Chondrocyte (in vitro differentiated cells): ENCODE measurements at regions not wholly inside any gene's neighbourhood (a gene's known extent, or its start where the extent isn't known, plus 50 kb on each side); places are given as distances from the start of the nearest gene placed in this dataset.

ENCODE experiments used
- DNase-seq: peaks from one replicate; pipeline ENCODE4 v3.0.0; 2021; ENCODE audit warnings: mixed read lengths, low spot score
- H3K27ac Mint-ChIP-seq: one replicate; pipeline ENCODE4 v1.8.0; 2021; ENCODE audit warnings: mild to moderate bottlenecking, moderate library complexity, mixed read lengths; ENCODE audit not compliant: unreplicated experiment
- H3K27me3 Mint-ChIP-seq: 2 replicates; pipeline ENCODE4 v1.8.0; 2021; ENCODE audit warnings: low read depth, mixed read lengths
- H3K36me3 Mint-ChIP-seq: 2 replicates; pipeline ENCODE4 v1.8.0; 2021; ENCODE audit warnings: low read depth, mixed read lengths
- H3K4me1 Mint-ChIP-seq: 2 replicates; pipeline ENCODE4 v1.8.0; 2021; ENCODE audit warnings: low read depth, mild to moderate bottlenecking, mixed read lengths
- H3K4me3 Mint-ChIP-seq: one replicate; pipeline ENCODE4 v1.8.0; 2021; ENCODE audit warnings: mild to moderate bottlenecking, moderate library complexity, mixed read lengths; ENCODE audit not compliant: unreplicated experiment
- H3K9me3 Mint-ChIP-seq: 2 replicates; pipeline ENCODE4 v1.8.0; 2021; ENCODE audit warnings: low read depth, mixed read lengths
- TF ChIP-seq, protein P1 (sequence below): fragments of 200-600 bp; sonication (generic); IDR thresholded peaks from 2 replicates; pipeline ENCODE4 v1.5.0; 2021; ENCODE audit warnings: antibody characterized with exemption, mild to moderate bottlenecking, moderate library complexity

- TF ChIP-seq, protein P1, sequence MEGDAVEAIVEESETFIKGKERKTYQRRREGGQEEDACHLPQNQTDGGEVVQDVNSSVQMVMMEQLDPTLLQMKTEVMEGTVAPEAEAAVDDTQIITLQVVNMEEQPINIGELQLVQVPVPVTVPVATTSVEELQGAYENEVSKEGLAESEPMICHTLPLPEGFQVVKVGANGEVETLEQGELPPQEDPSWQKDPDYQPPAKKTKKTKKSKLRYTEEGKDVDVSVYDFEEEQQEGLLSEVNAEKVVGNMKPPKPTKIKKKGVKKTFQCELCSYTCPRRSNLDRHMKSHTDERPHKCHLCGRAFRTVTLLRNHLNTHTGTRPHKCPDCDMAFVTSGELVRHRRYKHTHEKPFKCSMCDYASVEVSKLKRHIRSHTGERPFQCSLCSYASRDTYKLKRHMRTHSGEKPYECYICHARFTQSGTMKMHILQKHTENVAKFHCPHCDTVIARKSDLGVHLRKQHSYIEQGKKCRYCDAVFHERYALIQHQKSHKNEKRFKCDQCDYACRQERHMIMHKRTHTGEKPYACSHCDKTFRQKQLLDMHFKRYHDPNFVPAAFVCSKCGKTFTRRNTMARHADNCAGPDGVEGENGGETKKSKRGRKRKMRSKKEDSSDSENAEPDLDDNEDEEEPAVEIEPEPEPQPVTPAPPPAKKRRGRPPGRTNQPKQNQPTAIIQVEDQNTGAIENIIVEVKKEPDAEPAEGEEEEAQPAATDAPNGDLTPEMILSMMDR = no peak
- H3K27ac Mint-ChIP-seq = no peak overlapping the region
Measured at GRCh38 chr22:23392420-23393121, 187.5 kb downstream of the IGLL1 start.

DNA sequence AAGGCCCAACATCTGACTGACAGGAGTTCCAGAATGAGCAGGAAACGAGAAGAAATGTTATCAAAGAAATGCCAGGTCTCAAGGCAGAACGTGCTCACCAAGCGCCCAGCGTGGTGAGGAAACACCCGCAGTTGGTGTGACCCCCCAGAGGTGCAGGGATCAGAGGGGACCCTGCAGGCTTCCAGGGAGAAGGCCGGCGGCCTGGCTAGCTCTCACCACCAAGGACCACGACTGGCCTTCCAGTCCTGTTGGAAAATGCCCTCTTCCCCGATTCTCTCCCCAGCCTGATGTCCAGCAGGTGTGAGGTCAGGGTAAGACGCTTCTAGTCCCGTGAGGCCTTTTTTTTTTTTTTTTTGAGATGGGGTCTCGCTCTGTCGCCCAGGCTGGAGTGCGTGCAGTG, 189.1 kb downstream of the IGLL1 start:
- Mint-ChIP-seq H3K9me3 (no peaks in the 10 kb centered on the region), H3K27ac (no peak overlapping the region), H3K36me3 (no peaks in the 10 kb centered on the region), H3K4me1 (no peaks in the 10 kb centered on the region), H3K27me3 (no peaks in the 10 kb centered on the region), H3K4me3 (no peak overlapping the region)
- TF ChIP-seq, protein P1 = no peak
- no peak for DNase-seq

More at GRCh38 chr22:23392420-23393121, 187.5 kb downstream of the IGLL1 start:
- H3K4me3 Mint-ChIP-seq = no peak overlapping the region
- no peaks in the 10 kb centered on the region for H3K4me1 Mint-ChIP-seq
- DNase-seq = no peak
- H3K27me3 Mint-ChIP-seq = no peaks in the 10 kb centered on the region
- H3K36me3 Mint-ChIP-seq = no peaks in the 10 kb centered on the region
- H3K9me3 Mint-ChIP-seq = no peaks in the 10 kb centered on the region

DNA sequence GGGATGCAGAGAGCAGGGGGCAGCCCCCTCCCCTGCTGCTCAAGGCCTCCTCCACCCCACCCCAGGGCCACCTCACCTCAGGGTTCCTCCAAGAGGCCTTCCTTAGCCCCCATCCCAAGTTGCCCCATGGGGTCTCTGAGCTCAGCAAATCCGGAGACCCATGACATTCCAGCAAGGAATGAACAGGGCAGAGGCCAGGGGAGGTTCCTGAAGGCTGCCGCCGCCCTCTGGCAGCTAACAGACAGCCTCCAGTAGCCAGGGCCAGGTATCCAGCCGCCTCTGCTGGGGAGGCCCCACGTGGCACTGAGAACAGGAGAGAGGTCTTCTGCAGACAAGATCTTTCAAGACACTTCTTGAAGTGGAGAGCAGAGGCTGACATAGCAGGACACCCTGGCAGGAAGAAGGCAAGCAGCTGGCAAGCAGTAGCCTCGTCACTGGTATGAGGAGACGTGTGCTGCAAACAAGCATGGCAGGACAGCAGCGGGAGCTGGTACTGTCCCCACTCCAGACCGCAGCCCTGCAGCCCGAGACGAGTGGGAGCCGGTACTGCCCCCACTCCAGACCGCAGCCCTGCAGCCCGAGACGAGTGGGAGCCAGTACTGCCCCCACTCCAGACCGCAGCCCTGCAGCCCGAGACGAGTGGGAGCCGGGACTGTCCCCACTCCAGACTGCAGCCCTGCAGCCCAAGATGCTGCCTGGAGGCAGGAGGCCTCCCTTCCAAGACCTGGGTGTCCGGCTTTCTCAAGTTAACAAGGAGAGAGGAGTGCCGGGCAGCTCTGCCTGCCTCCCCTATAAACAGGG, 190.6 kb downstream of the IGLL1 start:
- no peak overlapping the region for H3K4me3 Mint-ChIP-seq
- H3K4me1 Mint-ChIP-seq = no peaks in the 10 kb centered on the region
- H3K27me3 Mint-ChIP-seq = no peaks in the 10 kb centered on the region
- TF ChIP-seq, protein P1 = no peak
- DNase-seq = no peak
- H3K9me3 Mint-ChIP-seq = no peaks in the 10 kb centered on the region
- no peaks in the 10 kb centered on the region for H3K36me3 Mint-ChIP-seq
- H3K27ac Mint-ChIP-seq = no peak overlapping the region

- TF ChIP-seq, protein P1 = no peak
- Mint-ChIP-seq H3K36me3 (no peaks in the 10 kb centered on the region), H3K27me3 (no peaks in the 10 kb centered on the region), H3K4me3 (no peak overlapping the region), H3K27ac (no peak overlapping the region), H3K9me3 (no peaks in the 10 kb centered on the region), H3K4me1 (peaks cover 4% of the 10 kb centered on the region)
- DNase-seq = no peak
Measured at GRCh38 chr22:23388517-23388890, 191.6 kb downstream of the IGLL1 start.

GRCh38 chr22:23387827-23388516, 192.1 kb downstream of the IGLL1 start:
- no peak overlapping the region for H3K27ac Mint-ChIP-seq
- no peaks in the 10 kb centered on the region for H3K36me3 Mint-ChIP-seq
- peaks cover 4% of the 10 kb centered on the region for H3K4me1 Mint-ChIP-seq
- H3K9me3 Mint-ChIP-seq = no peaks in the 10 kb centered on the region
- TF ChIP-seq, protein P1 = no peak
- H3K4me3 Mint-ChIP-seq = no peak overlapping the region
- DNase-seq = no peak
- H3K27me3 Mint-ChIP-seq = no peaks in the 10 kb centered on the region
